DMS53 treated with DMSO at 0.1 percent for 48 hours (cell line): ENCODE measurements at regions not wholly inside any gene's neighbourhood (a gene's known extent, or its start where the extent isn't known, plus 50 kb on each side); places are given as distances from the start of the nearest gene placed in this dataset.
A peak's percentile ranks its signal among the peaks of the same experiment; 100 is the strongest.

Source experiments
- DNase-seq: peaks from one replicate; lab custom pipeline; 2025; ENCODE audit not compliant: unreplicated experiment; lab: John Stamatoyannopoulos, UW

DNA sequence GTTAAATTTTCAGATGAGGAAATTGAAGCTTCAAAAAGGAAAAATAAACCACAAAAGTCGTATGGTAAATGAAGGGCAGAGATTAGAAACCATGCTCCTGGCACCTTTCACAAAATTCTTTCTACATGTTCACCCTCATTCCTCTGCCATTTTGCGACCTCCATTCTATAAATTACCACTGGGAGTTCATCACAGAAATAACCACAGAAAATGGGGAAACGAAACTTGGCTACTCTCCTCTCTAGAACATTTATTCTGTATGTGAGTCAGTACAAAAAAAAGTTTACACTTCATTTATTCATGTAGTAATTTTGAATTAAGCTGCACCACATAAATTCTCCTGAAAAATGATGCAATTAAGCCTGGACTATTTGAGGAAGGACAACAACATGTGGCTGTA, 320.9 kb upstream of the C1orf87 start:
- no peak for DNase-seq

DNA sequence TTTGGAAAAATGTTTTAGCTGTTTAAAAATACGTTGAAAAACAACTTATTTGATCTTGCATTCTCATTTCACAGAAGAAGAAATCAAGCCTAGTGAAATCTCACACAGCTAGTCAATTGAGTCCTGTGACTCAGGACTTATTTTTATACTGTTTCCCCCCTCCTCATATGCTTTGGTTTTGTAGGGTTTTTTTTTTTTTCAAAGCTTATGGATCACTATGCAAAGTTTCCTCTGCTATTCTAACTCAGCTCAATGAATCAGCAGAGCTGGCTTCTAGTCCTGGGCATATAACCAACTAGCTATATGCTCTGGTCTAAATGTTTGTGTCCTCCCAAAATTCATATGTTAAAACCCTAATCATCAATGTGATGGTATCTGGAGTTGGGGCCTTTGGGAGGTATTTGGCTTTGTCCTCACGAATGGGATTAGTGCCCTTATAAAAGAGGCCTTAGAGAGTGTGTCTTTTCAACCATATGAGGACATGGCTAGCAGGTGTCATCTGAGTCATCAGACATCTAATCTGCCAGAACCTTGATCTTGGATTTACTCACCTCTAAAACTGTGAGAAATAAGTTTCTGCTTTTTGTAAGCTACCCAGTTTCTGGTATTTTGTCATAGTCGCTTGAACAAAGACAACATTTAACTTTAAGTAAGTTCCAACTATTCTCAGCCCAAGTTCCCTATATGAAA, 317.2 kb upstream of the C1orf87 start:
- peak; percentile 70 for DNase-seq

- DNase-seq, result peak; percentile 37
Observed at GRCh38 chr1:60388092-60388987, 314.8 kb upstream of the C1orf87 start.

DNA sequence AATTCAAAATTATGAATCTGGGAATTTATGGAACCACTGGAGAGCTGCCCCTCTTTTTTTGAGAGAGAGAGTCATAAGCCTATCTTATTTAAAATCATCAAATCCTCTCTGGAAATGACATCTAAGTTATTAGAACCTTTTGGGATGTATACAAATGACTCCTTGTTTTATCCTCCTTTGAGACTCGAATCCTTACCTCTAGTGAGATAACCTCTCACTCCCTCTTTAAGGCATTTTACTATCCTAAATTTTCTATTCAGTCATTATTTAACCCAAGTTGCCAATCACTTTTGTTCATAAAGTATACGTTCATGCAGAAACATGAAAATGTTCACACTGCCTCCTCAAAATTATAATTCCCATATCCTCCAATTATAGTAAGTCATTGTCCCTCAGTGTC, 313.6 kb upstream of the C1orf87 start:
- DNase-seq, result no peak

GRCh38 chr1:60386249-60386648, 312.7 kb upstream of the C1orf87 start:
- DNase-seq, result no peak

- DNase-seq, result no peak
Observed at GRCh38 chr1:60376196-60376595, 302.6 kb upstream of the C1orf87 start.

- no peak for DNase-seq
Observed at GRCh38 chr1:60374537-60374936, 301.0 kb upstream of the C1orf87 start.

- no peak for DNase-seq
Observed at GRCh38 chr1:60367532-60367931, 294.0 kb upstream of the C1orf87 start.

GRCh38 chr1:60359431-60359830, 285.9 kb upstream of the C1orf87 start:
- DNase-seq, result no peak

GRCh38 chr1:60350531-60350930, 277.0 kb upstream of the C1orf87 start:
- DNase-seq, result no peak

DNA sequence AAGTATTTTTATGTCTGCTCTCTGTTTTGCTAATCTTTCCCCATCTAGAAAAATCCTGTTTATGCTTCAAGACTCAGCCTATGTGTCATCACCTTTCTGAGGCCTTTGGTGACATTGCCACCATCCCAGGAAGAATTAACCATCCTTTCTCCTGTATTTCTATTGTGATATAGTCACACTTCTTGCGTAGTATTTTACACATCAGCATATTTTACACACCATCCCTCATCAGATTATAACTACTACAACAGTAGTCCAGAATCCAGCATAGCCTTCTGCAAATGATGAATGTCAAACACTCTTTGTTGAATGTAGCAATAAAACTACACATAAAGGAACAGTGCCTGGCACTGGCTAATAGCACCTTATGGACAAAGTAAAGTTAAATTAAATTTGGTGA, 275.3 kb upstream of the C1orf87 start:
- DNase-seq, result no peak

- peak; percentile 29 for DNase-seq
Observed at GRCh38 chr1:60345621-60346020, 272.1 kb upstream of the C1orf87 start.

GRCh38 chr1:60345049-60345448, 271.5 kb upstream of the C1orf87 start:
- peak; percentile 56 for DNase-seq

GRCh38 chr1:60343736-60344135, 270.2 kb upstream of the C1orf87 start:
- no peak for DNase-seq

DNA sequence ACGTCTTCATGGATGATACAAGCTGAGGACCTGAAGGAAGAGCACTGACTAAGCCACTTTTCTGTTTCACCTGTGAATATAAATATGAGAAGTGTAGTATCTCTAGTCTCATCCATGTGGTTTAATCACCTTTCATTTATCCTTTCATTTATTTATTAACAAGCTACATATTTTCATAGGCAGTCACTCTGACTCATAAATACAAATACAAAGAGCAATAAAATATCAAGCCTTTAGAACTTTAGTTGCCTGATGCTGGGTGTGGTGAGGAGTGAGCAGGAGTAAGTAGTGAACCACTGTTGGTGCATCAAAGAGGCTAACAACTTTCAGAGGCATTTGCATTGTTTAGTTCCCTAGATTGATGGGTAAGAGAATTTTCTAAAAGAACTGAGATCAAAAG, 269.0 kb upstream of the C1orf87 start:
- DNase-seq, result no peak

DNA sequence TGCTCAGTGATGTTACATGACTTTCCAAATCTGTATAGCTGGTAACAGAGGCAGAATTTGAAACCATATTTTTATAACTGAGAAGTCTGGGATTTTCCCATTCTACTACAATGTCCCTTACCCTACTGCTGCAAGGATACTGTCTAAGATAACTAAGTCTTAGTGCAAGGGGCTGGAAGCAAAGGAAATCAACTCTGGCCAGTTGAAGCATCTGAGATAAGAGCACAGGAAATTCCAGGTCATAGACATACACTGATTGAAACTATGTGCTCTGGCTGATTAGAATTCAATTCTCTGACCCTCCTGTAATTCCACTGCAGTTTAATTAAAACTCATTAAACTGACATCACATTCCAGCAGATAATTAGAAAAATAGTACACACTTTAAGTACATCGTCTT, 267.7 kb upstream of the C1orf87 start:
- no peak for DNase-seq

DNA sequence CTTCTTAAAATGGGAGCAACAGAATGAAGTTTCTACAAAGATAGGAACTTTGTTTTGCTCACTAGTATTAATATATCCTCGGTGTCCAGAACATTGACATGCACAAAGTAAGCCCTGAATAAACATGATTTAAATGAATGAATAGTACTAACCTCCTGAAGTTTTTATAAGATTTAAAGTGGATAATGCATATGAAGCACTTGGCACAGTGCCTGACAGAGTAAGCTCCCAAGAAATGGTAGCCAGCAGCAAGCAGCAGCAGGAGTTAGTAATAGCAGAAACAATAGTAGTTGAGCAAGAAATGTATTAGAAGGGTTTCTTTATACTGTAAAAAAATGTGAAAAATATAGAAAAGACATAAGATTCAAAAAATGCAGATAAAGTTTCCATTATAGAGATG, 258.1 kb upstream of the C1orf87 start:
- no peak for DNase-seq

DNA sequence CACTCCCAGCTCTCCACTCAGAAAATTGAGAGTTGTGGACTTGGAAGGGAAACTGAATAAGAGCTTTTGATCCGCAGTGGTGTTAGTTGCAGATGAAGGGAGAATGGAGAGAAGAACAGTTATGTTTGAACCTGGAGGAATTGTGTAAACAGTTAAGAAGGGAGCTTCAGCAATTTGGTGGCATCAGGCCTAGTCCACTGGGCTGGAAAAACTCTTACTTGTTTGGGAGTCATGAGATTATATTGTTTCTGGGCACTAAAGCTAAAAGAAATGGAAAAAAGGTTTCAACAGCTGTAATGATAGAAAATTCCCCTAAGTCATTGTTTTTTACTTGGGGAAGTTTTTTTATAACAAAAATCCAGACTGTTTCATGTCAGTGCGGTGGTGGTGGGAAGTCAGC, 256.1 kb upstream of the C1orf87 start:
- DNase-seq, result no peak

DNA sequence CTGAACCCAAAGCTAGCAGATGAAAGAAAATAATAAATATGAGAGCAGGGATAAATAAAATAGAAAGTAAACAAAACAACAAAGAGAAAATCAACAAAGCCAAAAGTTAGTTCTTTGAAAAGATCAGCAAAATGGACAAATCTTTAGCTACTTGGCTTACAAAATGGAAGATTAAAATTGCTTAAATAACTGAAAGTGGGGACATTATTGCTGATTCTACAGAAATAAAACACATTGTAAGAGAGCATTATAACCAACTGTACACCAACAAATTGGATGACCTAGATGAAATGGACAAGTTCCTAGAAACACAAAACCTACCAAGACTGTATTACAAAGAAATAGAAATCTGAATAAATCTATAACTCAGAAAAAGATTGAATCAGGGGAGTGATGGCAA, 238.3 kb upstream of the C1orf87 start:
- no peak for DNase-seq

- DNase-seq, result no peak
Observed at GRCh38 chr1:60299581-60299980, 226.0 kb upstream of the C1orf87 start.

DNA sequence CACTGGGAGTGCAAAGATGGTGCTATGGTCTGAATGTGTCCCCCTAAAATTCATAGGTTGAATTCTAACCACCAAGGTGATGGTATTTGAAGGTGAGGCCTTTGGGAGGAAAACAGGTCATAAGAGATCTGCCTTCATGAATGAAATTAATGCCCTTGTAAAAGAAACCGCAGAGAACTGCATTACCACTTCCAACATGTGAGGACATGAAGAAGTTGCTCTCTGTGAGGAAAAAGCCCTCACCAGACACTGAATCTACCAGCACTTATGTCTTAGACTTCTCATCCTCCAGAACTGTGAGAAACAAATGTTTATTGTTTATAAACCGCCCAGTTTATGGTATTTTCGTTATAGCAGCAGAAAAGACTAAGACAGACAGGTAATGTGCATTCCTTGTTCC, 224.7 kb upstream of the C1orf87 start:
- no peak for DNase-seq

DNA sequence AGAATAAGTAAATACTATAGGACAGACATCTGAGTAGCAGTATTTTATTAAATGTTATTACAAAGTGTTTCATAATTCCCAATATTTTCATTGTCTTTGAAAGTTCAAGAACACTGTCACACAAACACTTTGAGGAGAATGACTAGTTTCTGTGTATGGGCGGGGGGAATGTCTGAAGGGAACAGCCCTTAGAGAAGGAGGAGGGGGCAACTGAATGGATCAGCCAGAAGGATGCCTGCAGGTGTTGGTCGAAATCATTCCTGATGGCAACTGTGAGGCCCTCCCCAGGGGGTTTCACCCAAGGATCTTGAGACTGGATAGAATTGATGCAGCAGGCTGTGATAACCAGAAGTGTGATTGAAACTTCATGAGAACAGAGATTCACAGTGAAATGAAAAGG, 223.2 kb upstream of the C1orf87 start:
- DNase-seq, result no peak
